ENCODE measurements at regions not wholly inside any gene's neighbourhood (a gene's known extent, or its start where the extent isn't known, plus 50 kb on each side); places are given as distances from the start of the nearest gene placed in this dataset.

GRCh38 chr6:18668994-18669393 lies 281.8 kb downstream of the RNF144B start:
- FAIRE-seq: no peak
- no peak for DNase-seq (ENCODE audit: low spot score)

- FAIRE-seq (no peak), DNase-seq (ENCODE audit: low spot score) (no peak)
Observed at GRCh38 chr6:18672852-18673251, 285.7 kb downstream of the RNF144B start.

GRCh38 chr6:18674346-18674745 lies 287.2 kb downstream of the RNF144B start:
- DNase-seq (ENCODE audit: low spot score) (no peak), FAIRE-seq (no peak)

- no peak for FAIRE-seq
- no peak for DNase-seq (ENCODE audit: low spot score)
Observed at GRCh38 chr6:18675881-18676280, 288.7 kb downstream of the RNF144B start.

- no peak for DNase-seq (ENCODE audit: low spot score)
- FAIRE-seq: no peak
Observed at GRCh38 chr6:18676548-18676947, 289.4 kb downstream of the RNF144B start.

GRCh38 chr6:18680842-18681241 lies 293.7 kb downstream of the RNF144B start:
- FAIRE-seq (no peak), DNase-seq (ENCODE audit: low spot score) (no peak)

GRCh38 chr6:18681832-18682503 lies 294.8 kb downstream of the RNF144B start:
- DNase-seq (ENCODE audit: low spot score) (no peak), FAIRE-seq (no peak)

GRCh38 chr6:18684343-18684742 lies 297.2 kb downstream of the RNF144B start:
- no peak for DNase-seq (ENCODE audit: low spot score)
- no peak for FAIRE-seq

GRCh38 chr6:18692929-18693685 lies 306.0 kb downstream of the RNF144B start:
- FAIRE-seq (no peak), DNase-seq (ENCODE audit: low spot score) (no peak)

GRCh38 chr6:18693881-18694280 lies 306.7 kb downstream of the RNF144B start:
- DNase-seq (ENCODE audit: low spot score): no peak
- FAIRE-seq: no peak

- no peak for FAIRE-seq
- DNase-seq (ENCODE audit: low spot score): no peak
Observed at GRCh38 chr6:18703546-18703945, 316.4 kb downstream of the RNF144B start.

GRCh38 chr6:18707714-18708439 lies 320.7 kb downstream of the RNF144B start:
- DNase-seq (ENCODE audit: low spot score) (no peak), FAIRE-seq (no peak)

- DNase-seq (ENCODE audit: low spot score) (no peak), FAIRE-seq (no peak)
Observed at GRCh38 chr6:18712595-18712994, 325.4 kb downstream of the RNF144B start.

GRCh38 chr6:18720075-18720474 lies 332.9 kb downstream of the RNF144B start:
- no peak for FAIRE-seq
- DNase-seq (ENCODE audit: low spot score): no peak

GRCh38 chr6:18724056-18724455 lies 336.9 kb downstream of the RNF144B start:
- DNase-seq (ENCODE audit: low spot score): no peak

GRCh38 chr6:18725449-18725848 lies 338.3 kb downstream of the RNF144B start:
- no peak for FAIRE-seq
- DNase-seq (ENCODE audit: low spot score): no peak

More at GRCh38 chr6:18724056-18724455, 336.9 kb downstream of the RNF144B start:
- no peak for FAIRE-seq

- FAIRE-seq (no peak), DNase-seq (ENCODE audit: low spot score) (no peak)
Observed at GRCh38 chr6:18733921-18734550, 346.9 kb downstream of the RNF144B start.

GRCh38 chr6:18741741-18742140 lies 354.6 kb downstream of the RNF144B start:
- FAIRE-seq: no peak
- no peak for DNase-seq (ENCODE audit: low spot score)

- DNase-seq (ENCODE audit: low spot score) (no peak), FAIRE-seq (no peak)
Observed at GRCh38 chr6:18742406-18742805, 355.3 kb downstream of the RNF144B start.

GRCh38 chr6:18746727-18747126 lies 359.6 kb downstream of the RNF144B start:
- DNase-seq (ENCODE audit: low spot score) (no peak), FAIRE-seq (no peak)

GRCh38 chr6:18748314-18748713 lies 361.2 kb downstream of the RNF144B start:
- DNase-seq (ENCODE audit: low spot score) (no peak), FAIRE-seq (no peak)
